Activated CD8-positive, alpha-beta memory T cell treated with anti-CD3 and anti-CD28 coated beads, Interleukin-2, amount 10 ng/mL, durations not matched to agents 7 days and 5 days (primary cell): ENCODE measurements at regions not wholly inside any gene's neighbourhood (a gene's known extent, or its start where the extent isn't known, plus 50 kb on each side); places are given as distances from the start of the nearest gene placed in this dataset.

ENCODE experiments used
- ATAC-seq: fragments of 150-1000 bp; cut with Tn5 transposase; one replicate; pipeline ENCODE4 v1.10.0; 2021; ENCODE audit warnings: moderate library complexity
- CTCF ChIA-PET: fragments of 350-600 bp; sonication (Branson Sonifier 250); formaldehyde crosslinking; loops from one replicate; lab custom pipeline; 2021; ENCODE audit warnings: antibody characterized with exemption; lab: Charles Lee
- DNase-seq: peaks from one replicate; pipeline ENCODE4 v3.0.0-alpha.2; 2020
- H3K27ac Mint-ChIP-seq: one replicate; pipeline ENCODE4 v1.8.0; 2021; ENCODE audit warnings: mild to moderate bottlenecking, mixed read lengths
- H3K27me3 Mint-ChIP-seq: one replicate; pipeline ENCODE4 v1.8.0; 2021; ENCODE audit warnings: mixed read lengths
- H3K36me3 Mint-ChIP-seq: one replicate; pipeline ENCODE4 v1.8.0; 2021; ENCODE audit warnings: mild to moderate bottlenecking, mixed read lengths
- H3K4me1 Mint-ChIP-seq: one replicate; pipeline ENCODE4 v1.8.0; 2021; ENCODE audit warnings: mixed read lengths
- H3K4me3 Mint-ChIP-seq: one replicate; pipeline ENCODE4 v1.8.0; 2021; ENCODE audit warnings: mild to moderate bottlenecking, moderate library complexity, mixed read lengths
- H3K9me3 Mint-ChIP-seq: one replicate; pipeline ENCODE4 v1.8.0; 2022; ENCODE audit warnings: low read depth, mixed read lengths

- Mint-ChIP-seq H3K9me3 (no peaks in the 10 kb centered on the region), H3K36me3 (no peaks in the 10 kb centered on the region), H3K27me3 (no peaks in the 10 kb centered on the region), H3K4me3 (no peak overlapping the region), H3K27ac (no peak overlapping the region), H3K4me1 (no peaks in the 10 kb centered on the region)
- ATAC-seq = no peak
- CTCF ChIA-PET = no interaction called here
- DNase-seq = no peak
Observed at GRCh38 chr15:93485438-93486327, 396.7 kb upstream of the RGMA start.

GRCh38 chr15:93483923-93484322 is 394.9 kb upstream of the RGMA start:
- Mint-ChIP-seq H3K4me1 (no peaks in the 10 kb centered on the region), H3K9me3 (no peaks in the 10 kb centered on the region), H3K27me3 (no peaks in the 10 kb centered on the region), H3K27ac (no peak overlapping the region), H3K36me3 (no peaks in the 10 kb centered on the region), H3K4me3 (no peak overlapping the region)
- ATAC-seq (no peak), DNase-seq (no peak)
- CTCF ChIA-PET = no interaction called here

- H3K27ac Mint-ChIP-seq = no peak overlapping the region
- no peak for ATAC-seq
- no peaks in the 10 kb centered on the region for H3K27me3 Mint-ChIP-seq
- no peak for DNase-seq
- CTCF ChIA-PET = no interaction called here
- no peaks in the 10 kb centered on the region for H3K4me1 Mint-ChIP-seq
- no peaks in the 10 kb centered on the region for H3K9me3 Mint-ChIP-seq
- no peak overlapping the region for H3K4me3 Mint-ChIP-seq
- no peaks in the 10 kb centered on the region for H3K36me3 Mint-ChIP-seq
Observed at GRCh38 chr15:93482731-93483130, 393.7 kb upstream of the RGMA start.

- no peak for ATAC-seq
- no peak overlapping the region for H3K27ac Mint-ChIP-seq
- H3K4me1 Mint-ChIP-seq = no peaks in the 10 kb centered on the region
- no peaks in the 10 kb centered on the region for H3K36me3 Mint-ChIP-seq
- no peak for DNase-seq
- no peak overlapping the region for H3K4me3 Mint-ChIP-seq
- no peaks in the 10 kb centered on the region for H3K9me3 Mint-ChIP-seq
- CTCF ChIA-PET = no interaction called here
- H3K27me3 Mint-ChIP-seq = no peaks in the 10 kb centered on the region
Observed at GRCh38 chr15:93479715-93480114, 390.7 kb upstream of the RGMA start.

GRCh38 chr15:93478947-93479346 is 389.9 kb upstream of the RGMA start:
- no peaks in the 10 kb centered on the region for H3K4me1 Mint-ChIP-seq
- CTCF ChIA-PET = no interaction called here
- DNase-seq = no peak
- no peaks in the 10 kb centered on the region for H3K9me3 Mint-ChIP-seq
- H3K27ac Mint-ChIP-seq = no peak overlapping the region
- H3K27me3 Mint-ChIP-seq = no peaks in the 10 kb centered on the region
- H3K4me3 Mint-ChIP-seq = no peak overlapping the region
- no peak for ATAC-seq
- no peaks in the 10 kb centered on the region for H3K36me3 Mint-ChIP-seq

GRCh38 chr15:93477721-93478120 is 388.7 kb upstream of the RGMA start:
- no peak for DNase-seq
- Mint-ChIP-seq H3K27ac (no peak overlapping the region), H3K4me3 (no peak overlapping the region), H3K27me3 (no peaks in the 10 kb centered on the region), H3K9me3 (no peaks in the 10 kb centered on the region), H3K36me3 (no peaks in the 10 kb centered on the region), H3K4me1 (no peaks in the 10 kb centered on the region)
- CTCF ChIA-PET = interaction anchor here (0.6 kb wide), 1 partner anchor 392 kb away, joined by 3 read pairs; no protein-coding TSS in a partner anchor
- no peak for ATAC-seq

- Mint-ChIP-seq H3K36me3 (no peaks in the 10 kb centered on the region), H3K4me3 (no peak overlapping the region), H3K9me3 (no peaks in the 10 kb centered on the region), H3K27ac (no peak overlapping the region), H3K4me1 (no peaks in the 10 kb centered on the region), H3K27me3 (no peaks in the 10 kb centered on the region)
- DNase-seq = no peak
- no peak for ATAC-seq
- CTCF ChIA-PET = no interaction called here
Observed at GRCh38 chr15:93477188-93477587, 388.2 kb upstream of the RGMA start.

GRCh38 chr15:93476491-93477177 is 387.6 kb upstream of the RGMA start:
- CTCF ChIA-PET = no interaction called here
- Mint-ChIP-seq H3K9me3 (no peaks in the 10 kb centered on the region), H3K36me3 (no peaks in the 10 kb centered on the region), H3K27ac (no peak overlapping the region), H3K27me3 (no peaks in the 10 kb centered on the region), H3K4me1 (no peaks in the 10 kb centered on the region), H3K4me3 (no peak overlapping the region)
- ATAC-seq (no peak), DNase-seq (no peak)

GRCh38 chr15:93474728-93475127 is 385.7 kb upstream of the RGMA start:
- no peaks in the 10 kb centered on the region for H3K4me1 Mint-ChIP-seq
- CTCF ChIA-PET = no interaction called here

GRCh38 chr15:93469994-93470393 is 381.0 kb upstream of the RGMA start:
- H3K27me3 Mint-ChIP-seq = no peaks in the 10 kb centered on the region
- H3K4me1 Mint-ChIP-seq = no peaks in the 10 kb centered on the region
- no peaks in the 10 kb centered on the region for H3K9me3 Mint-ChIP-seq
- CTCF ChIA-PET = no interaction called here
- DNase-seq (no peak), ATAC-seq (no peak)
- no peaks in the 10 kb centered on the region for H3K36me3 Mint-ChIP-seq
- no peak overlapping the region for H3K4me3 Mint-ChIP-seq
- no peak overlapping the region for H3K27ac Mint-ChIP-seq

More at GRCh38 chr15:93474728-93475127, 385.7 kb upstream of the RGMA start:
- no peaks in the 10 kb centered on the region for H3K27me3 Mint-ChIP-seq
- DNase-seq = no peak
- H3K36me3 Mint-ChIP-seq = no peaks in the 10 kb centered on the region
- H3K4me3 Mint-ChIP-seq = no peak overlapping the region
- ATAC-seq = no peak
- no peaks in the 10 kb centered on the region for H3K9me3 Mint-ChIP-seq
- no peak overlapping the region for H3K27ac Mint-ChIP-seq

GRCh38 chr15:93467337-93467736 is 378.3 kb upstream of the RGMA start:
- CTCF ChIA-PET = no interaction called here
- no peak overlapping the region for H3K4me3 Mint-ChIP-seq
- H3K36me3 Mint-ChIP-seq = no peaks in the 10 kb centered on the region
- DNase-seq (no peak), ATAC-seq (no peak)
- no peak overlapping the region for H3K27ac Mint-ChIP-seq
- H3K4me1 Mint-ChIP-seq = no peaks in the 10 kb centered on the region
- H3K9me3 Mint-ChIP-seq = no peaks in the 10 kb centered on the region
- no peaks in the 10 kb centered on the region for H3K27me3 Mint-ChIP-seq

GRCh38 chr15:93466380-93466779 is 377.4 kb upstream of the RGMA start:
- Mint-ChIP-seq H3K36me3 (no peaks in the 10 kb centered on the region), H3K4me1 (no peaks in the 10 kb centered on the region)
- CTCF ChIA-PET = no interaction called here

GRCh38 chr15:93462690-93463089 is 373.7 kb upstream of the RGMA start:
- Mint-ChIP-seq H3K36me3 (no peaks in the 10 kb centered on the region), H3K4me3 (no peak overlapping the region), H3K27ac (no peak overlapping the region), H3K4me1 (no peaks in the 10 kb centered on the region), H3K27me3 (no peaks in the 10 kb centered on the region), H3K9me3 (no peaks in the 10 kb centered on the region)
- ATAC-seq = no peak
- CTCF ChIA-PET = no interaction called here
- no peak for DNase-seq

More at GRCh38 chr15:93466380-93466779, 377.4 kb upstream of the RGMA start:
- DNase-seq (no peak), ATAC-seq (no peak)
- Mint-ChIP-seq H3K27me3 (no peaks in the 10 kb centered on the region), H3K9me3 (no peaks in the 10 kb centered on the region), H3K27ac (no peak overlapping the region), H3K4me3 (no peak overlapping the region)

- no peaks in the 10 kb centered on the region for H3K4me1 Mint-ChIP-seq
- no peak overlapping the region for H3K4me3 Mint-ChIP-seq
- no peak for ATAC-seq
- CTCF ChIA-PET = no interaction called here
- no peaks in the 10 kb centered on the region for H3K27me3 Mint-ChIP-seq
- H3K36me3 Mint-ChIP-seq = no peaks in the 10 kb centered on the region
- no peak for DNase-seq
- H3K27ac Mint-ChIP-seq = no peak overlapping the region
- H3K9me3 Mint-ChIP-seq = no peaks in the 10 kb centered on the region
Observed at GRCh38 chr15:93460717-93461116, 371.7 kb upstream of the RGMA start.
